Spleen (tissue), 7 donors: ENCODE measurements at regions not wholly inside any gene's neighbourhood (a gene's known extent, or its start where the extent isn't known, plus 50 kb on each side); places are given as distances from the start of the nearest gene placed in this dataset.

Experiments
- CTCF ChIP-seq, 11 experiments: fragments of 200-600 bp in 7 of 11; fragments of 450-650 bp in 4 of 11; sonication (generic) in 4 of 11; IDR thresholded peaks in 8 of 11; conservative IDR thresholded peaks in 3 of 11; 1 replicate in 7 of 11; 2 replicates in 4 of 11; pipeline versions ENCODE4 v1.4.0 to v1.8.0; 2016 to 2021; ENCODE audit warnings: antibody characterized with exemption in 11 of 11, inconsistent platforms in 4 of 11, mild to moderate bottlenecking in 1 of 11
- POLR2A ChIP-seq, 3 donors: fragments of 450-650 bp; IDR thresholded peaks; one replicate each; pipeline ENCODE4 v1.5.1; 2017; ENCODE audit warnings: antibody characterized with exemption in 3 of 3, mild to moderate bottlenecking in 1 of 3
- POLR2AphosphoS5 ChIP-seq, 3 donors: sonication (generic); formaldehyde crosslinking; IDR thresholded peaks; one replicate each; pipeline ENCODE4 v1.5.1; 2017; ENCODE audit warnings: antibody characterized with exemption in 3 of 3
- donor health status: DM: no; HTN: no; CAD: no; lungs with moderate emphysema.
- donor health status: DM: no; HTN: no; CAD: no.
- donor health status: DM: no; HTN: no; CAD: no.

GRCh38 chr1:98398649-98399048 lies 262.9 kb upstream of the SNX7 start:
- TF ChIP-seq POLR2A (IDR thresholded peaks at IDR 0.05) (no peak), CTCF (IDR thresholded peaks at IDR 0.05 in 8 of 11, conservative IDR thresholded peaks at IDR 0.05 in 3 of 11) (no peak), POLR2AphosphoS5 (IDR thresholded peaks at IDR 0.05) (no peak)
